ENCODE measurements at regions not wholly inside any gene's neighbourhood (a gene's known extent, or its start where the extent isn't known, plus 50 kb on each side); places are given as distances from the start of the nearest gene placed in this dataset.

- ChIA-PET POLR2A (no interaction called here), CTCF (no interaction called here)
These were observed 213.8 kb upstream of the RPL38 start for GRCh38 chr17:73989671-73990070.

DNA sequence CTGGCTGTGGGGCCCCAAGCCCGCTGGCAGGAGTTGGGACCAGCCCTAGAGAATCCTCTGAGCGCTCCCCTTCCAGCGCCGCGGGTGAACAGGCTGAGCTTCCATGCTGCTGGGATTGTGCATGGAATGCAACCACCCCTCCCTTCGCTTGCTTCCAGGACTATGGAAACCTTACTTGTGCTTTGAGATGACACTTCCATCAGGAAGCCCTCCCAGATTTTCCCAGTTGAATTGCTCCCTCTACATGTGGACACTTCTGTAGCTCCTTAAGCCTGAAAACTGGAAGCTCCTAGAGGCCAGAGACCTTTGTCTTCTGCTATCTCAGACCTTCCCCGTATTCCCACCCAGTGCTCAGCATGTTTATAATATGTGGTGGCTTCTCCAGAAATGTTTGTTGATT lies 213.2 kb upstream of the RPL38 start:
- CTCF ChIA-PET, result no interaction called here

DNA sequence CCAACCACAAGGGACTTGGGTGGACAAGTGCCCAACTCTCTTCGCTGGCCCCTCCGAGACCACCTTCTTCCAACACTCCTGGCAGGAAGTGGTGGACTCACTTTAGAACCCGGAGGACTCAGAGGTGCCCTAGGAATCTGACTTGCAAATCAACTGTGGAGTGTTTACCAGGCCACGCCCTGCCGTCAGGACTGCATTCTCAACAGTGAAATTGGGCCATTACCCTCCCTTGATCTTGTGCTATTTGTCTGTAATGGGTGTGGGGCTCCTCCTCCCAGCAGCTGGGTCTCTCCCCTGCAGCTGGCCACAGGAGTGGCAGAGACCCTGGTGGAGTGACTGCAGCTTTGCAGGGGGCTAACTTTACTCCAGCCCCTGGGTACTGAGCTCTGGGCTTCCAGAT lies 212.2 kb upstream of the RPL38 start:
- ChIA-PET CTCF (no interaction called here), POLR2A (no interaction called here)

More for the DNA sequence above, 213.2 kb upstream of the RPL38 start:
- POLR2A ChIA-PET, result no interaction called here

GRCh38 chr17:73994946-73995345 lies 208.5 kb upstream of the RPL38 start:
- ChIA-PET CTCF (no interaction called here), POLR2A (no interaction called here)

- POLR2A ChIA-PET, result no interaction called here
- CTCF ChIA-PET, result no interaction called here
These were observed 206.4 kb upstream of the RPL38 start for GRCh38 chr17:73997059-73997458.

DNA sequence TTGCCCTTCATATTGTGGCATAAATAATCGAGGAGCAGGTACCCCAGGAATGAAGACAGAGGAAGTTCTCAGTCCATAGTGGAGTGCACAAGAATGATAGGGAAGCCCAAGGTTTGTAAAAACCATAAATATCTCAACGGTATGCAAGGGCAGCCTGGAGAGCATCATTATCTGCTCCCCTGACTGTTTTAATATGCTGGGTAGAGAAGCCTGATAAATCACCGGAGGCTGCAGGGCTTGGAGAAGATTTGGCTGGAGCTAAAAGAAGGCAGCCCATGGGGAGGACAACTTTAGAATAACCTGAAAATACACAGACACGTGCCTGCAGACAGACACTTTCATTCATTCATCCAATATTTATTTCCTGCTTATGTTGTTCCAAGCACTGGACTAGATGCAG lies 205.2 kb upstream of the RPL38 start:
- CTCF ChIA-PET, result no interaction called here
- POLR2A ChIA-PET, result no interaction called here

- ChIA-PET POLR2A (no interaction called here), CTCF (interaction anchor here (0.8 kb wide), 1 partner anchor 10 kb away, joined by 3 read pairs; no protein-coding TSS in a partner anchor)
These were observed 204.5 kb upstream of the RPL38 start for GRCh38 chr17:73998653-73999645.

DNA sequence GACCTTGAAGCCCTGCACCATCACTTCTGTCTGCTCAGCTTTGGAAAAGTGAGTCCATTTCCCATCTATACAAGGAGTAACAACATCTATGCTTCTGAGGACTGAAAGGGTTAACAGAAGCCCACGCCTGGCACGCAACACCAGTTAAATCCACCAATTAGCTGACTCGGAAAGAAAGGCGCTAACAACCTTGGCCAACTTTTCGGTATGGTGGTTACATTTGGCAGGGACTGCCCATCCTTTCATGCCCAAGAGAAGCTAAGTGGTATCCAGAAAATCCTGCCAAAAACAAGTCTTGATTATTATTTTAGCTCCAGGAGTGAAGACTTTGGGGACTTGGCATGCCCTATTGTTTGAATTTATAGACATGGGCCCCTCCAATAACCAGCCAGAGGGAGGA lies 202.3 kb upstream of the RPL38 start:
- ChIA-PET CTCF (interaction anchor here (0.5 kb wide), 1 partner anchor 344 kb away, joined by 3 read pairs; no protein-coding TSS in a partner anchor), POLR2A (no interaction called here)

DNA sequence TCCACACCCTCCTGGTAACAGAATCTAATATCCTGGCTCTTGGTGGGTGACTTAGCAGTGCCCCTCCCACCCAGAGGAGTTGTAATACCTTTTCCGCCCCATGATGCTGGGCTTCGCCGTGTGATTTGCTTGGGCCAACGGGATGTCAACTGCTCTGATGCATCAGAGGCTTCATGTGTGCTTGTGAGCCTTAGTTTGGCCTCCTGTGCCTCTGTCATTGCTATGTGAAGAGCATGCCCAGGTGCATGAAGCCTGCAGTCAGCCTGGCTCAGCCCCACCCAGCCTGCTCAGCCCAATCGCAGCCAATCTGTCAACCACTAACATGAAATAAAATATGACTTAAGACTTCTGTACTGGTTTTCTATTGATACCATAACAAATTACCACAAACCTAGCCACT lies 201.2 kb upstream of the RPL38 start:
- POLR2A ChIA-PET, result no interaction called here
- CTCF ChIA-PET, result no interaction called here

- ChIA-PET POLR2A (no interaction called here), CTCF (no interaction called here)
These were observed 199.4 kb upstream of the RPL38 start for GRCh38 chr17:74004056-74004455.

DNA sequence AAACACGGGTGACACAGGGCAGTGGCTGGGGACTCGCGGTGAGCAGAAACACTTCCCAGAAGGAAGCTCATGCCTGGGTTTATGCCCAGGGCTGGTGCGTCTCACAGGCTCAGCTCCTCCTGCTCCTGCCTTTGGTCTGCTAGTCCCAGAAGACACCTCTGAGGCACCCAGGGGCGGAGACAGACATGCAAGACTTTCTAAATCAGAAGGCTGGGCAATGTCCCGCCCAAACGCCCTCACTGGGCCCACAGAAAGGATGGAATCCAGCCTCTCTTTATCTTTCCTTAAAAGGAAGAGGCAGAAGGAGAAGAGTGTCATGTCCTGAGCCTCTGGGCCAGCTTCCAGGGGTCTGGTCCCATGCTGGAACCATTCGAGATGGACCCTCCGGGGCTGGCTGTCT lies 197.7 kb upstream of the RPL38 start:
- ChIA-PET POLR2A (no interaction called here), CTCF (interaction anchor here (1.9 kb wide), 1 partner anchor 49 kb away, joined by 4 read pairs; no protein-coding TSS in a partner anchor)

DNA sequence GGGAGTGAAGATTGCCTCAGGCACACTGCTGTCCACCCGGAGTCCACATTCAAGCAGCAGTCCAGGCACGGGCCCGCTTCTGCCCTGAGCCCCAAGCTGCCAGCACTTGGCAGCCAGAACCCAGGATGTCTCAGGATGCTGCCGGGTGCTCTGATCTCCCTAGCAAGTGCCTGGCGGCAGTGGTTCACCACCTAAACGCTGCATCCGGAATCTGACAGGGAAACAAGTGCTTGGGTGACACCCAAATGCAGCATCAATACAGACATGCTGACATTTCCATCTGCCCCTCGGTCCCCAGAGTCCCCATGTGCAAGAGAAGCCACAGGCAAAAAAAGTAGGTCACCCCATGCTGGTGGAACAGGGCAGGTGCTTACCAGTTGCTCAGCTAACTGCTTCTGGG lies 197.1 kb upstream of the RPL38 start:
- CTCF ChIA-PET, result interaction anchor here (1.9 kb wide), 1 partner anchor 50 kb away, joined by 4 read pairs; no protein-coding TSS in a partner anchor
- POLR2A ChIA-PET, result no interaction called here

GRCh38 chr17:74008196-74008595 lies 195.3 kb upstream of the RPL38 start:
- ChIA-PET CTCF (interaction anchor here (1.0 kb wide), 1 partner anchor 8 kb away, joined by 3 read pairs; no protein-coding TSS in a partner anchor), POLR2A (no interaction called here)

GRCh38 chr17:74009056-74009625 lies 194.3 kb upstream of the RPL38 start:
- CTCF ChIA-PET, result interaction anchor here (1.0 kb wide), 1 partner anchor 9 kb away, joined by 3 read pairs; no protein-coding TSS in a partner anchor
- POLR2A ChIA-PET, result no interaction called here

GRCh38 chr17:74010903-74011302 lies 192.6 kb upstream of the RPL38 start:
- POLR2A ChIA-PET, result no interaction called here
- CTCF ChIA-PET, result no interaction called here

GRCh38 chr17:74011966-74012365 lies 191.5 kb upstream of the RPL38 start:
- CTCF ChIA-PET, result no interaction called here
- POLR2A ChIA-PET, result no interaction called here

DNA sequence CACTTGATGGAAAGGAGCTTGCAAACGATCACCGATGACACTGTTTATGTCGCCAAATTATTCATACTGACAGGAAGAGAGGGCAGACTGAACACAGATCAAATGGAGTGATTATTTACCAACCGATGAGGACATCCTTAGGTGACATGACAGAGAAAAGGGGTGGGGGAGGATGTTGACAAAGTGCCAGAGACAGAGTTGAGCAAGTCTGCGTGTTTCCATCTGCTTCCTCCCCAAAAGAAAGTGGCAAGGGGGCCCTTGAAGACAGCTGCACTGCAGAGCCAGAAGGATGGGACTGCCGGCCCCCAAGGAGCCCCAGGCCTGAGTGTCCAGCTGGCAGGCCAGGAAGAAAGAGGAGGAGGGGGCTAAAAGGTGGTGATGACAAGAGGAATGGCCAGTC lies 191.0 kb upstream of the RPL38 start:
- POLR2A ChIA-PET, result no interaction called here
- CTCF ChIA-PET, result no interaction called here

- ChIA-PET CTCF (no interaction called here), POLR2A (no interaction called here)
These were observed 188.2 kb upstream of the RPL38 start for GRCh38 chr17:74015316-74015715.

GRCh38 chr17:74015990-74016389 lies 187.5 kb upstream of the RPL38 start:
- POLR2A ChIA-PET, result no interaction called here
- CTCF ChIA-PET, result no interaction called here

GRCh38 chr17:74016461-74016860 lies 187.0 kb upstream of the RPL38 start:
- ChIA-PET CTCF (no interaction called here), POLR2A (no interaction called here)

DNA sequence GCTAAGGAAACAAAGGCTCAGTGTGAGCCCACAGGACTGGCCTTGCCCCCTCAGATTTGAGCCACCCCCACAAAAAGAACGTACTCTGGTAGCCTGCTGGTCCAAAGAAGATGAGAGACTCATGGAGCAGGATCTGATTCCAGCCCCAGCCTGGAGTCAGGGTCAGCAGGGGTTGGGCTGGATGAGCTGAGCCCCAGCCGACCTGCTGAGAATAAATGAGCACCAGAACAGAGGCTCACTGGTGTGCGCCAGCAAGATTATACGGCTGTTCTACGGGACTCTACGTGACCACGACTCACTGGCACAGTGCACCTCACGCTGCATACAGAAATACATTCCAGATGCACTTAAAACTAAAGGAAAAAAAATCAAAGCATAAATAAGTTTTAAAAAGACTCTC lies 186.0 kb upstream of the RPL38 start:
- ChIA-PET CTCF (no interaction called here), POLR2A (no interaction called here)

Data from activated CD8-positive, alpha-beta memory T cell treated with anti-CD3 and anti-CD28 coated beads for 36 hours (primary cell).